DOHH2 (cell line): ENCODE measurements at regions not wholly inside any gene's neighbourhood (a gene's known extent, or its start where the extent isn't known, plus 50 kb on each side); places are given as distances from the start of the nearest gene placed in this dataset.

Source experiments
- H3F3A ChIP-seq: fragments of 200-600 bp; sonication (generic), shearing (Covaris generic); 2 replicates; pipeline ENCODE4 v1.6.0; 2016; ENCODE audit warnings: antibody characterized with exemption, mild to moderate bottlenecking; ENCODE audit not compliant: control insufficient read depth, insufficient read depth
- H3K27ac ChIP-seq: fragments of 200-600 bp; sonication (generic); 2 replicates; pipeline ENCODE4 v1.5.1; 2014; ENCODE audit warnings: low read depth, mild to moderate bottlenecking, low read length, moderate library complexity
- H3K27me3 ChIP-seq: fragments of 200-600 bp; sonication (generic); 2 replicates; pipeline ENCODE4 v1.6.1; 2014; ENCODE audit warnings: mild to moderate bottlenecking, low read length, mixed read lengths; ENCODE audit not compliant: control insufficient read depth
- H3K36me3 ChIP-seq: fragments of 200-600 bp; sonication (generic); 2 replicates; pipeline ENCODE4 v1.6.1; 2014; ENCODE audit warnings: mild to moderate bottlenecking, low read length, moderate library complexity, mixed read lengths; ENCODE audit not compliant: control insufficient read depth
- H3K4me1 ChIP-seq: fragments of 200-600 bp; sonication (generic); 2 replicates; pipeline ENCODE4 v1.6.1; 2014; ENCODE audit warnings: mild to moderate bottlenecking, low read length, mixed read lengths; ENCODE audit not compliant: control insufficient read depth
- H3K4me2 ChIP-seq: fragments of 200-600 bp; sonication (generic); 2 replicates; pipeline ENCODE4 v1.6.0; 2014; ENCODE audit warnings: mild to moderate bottlenecking, low read length, moderate library complexity
- H3K4me3 ChIP-seq: fragments of 200-600 bp; sonication (generic); 2 replicates; pipeline ENCODE4 v1.5.1; 2014; ENCODE audit warnings: mild to moderate bottlenecking, low read length, mixed read lengths
- H3K79me2 ChIP-seq: fragments of 200-600 bp; sonication (generic); 2 replicates; pipeline ENCODE4 v1.6.1; 2014; ENCODE audit warnings: mild to moderate bottlenecking, low read length, mixed read lengths; ENCODE audit not compliant: control insufficient read depth
- H3K9me2 ChIP-seq: fragments of 200-600 bp; sonication (generic); replicated peaks from 2 replicates; pipeline ENCODE4 v1.6.1; 2014; ENCODE audit warnings: mild to moderate bottlenecking, low read length, mixed read lengths; ENCODE audit not compliant: control insufficient read depth
- H3K9me3 ChIP-seq: fragments of 200-600 bp; sonication (generic); 2 replicates; pipeline ENCODE4 v1.6.1; 2014; ENCODE audit warnings: antibody characterized with exemption, low read length, mixed read lengths; ENCODE audit not compliant: control insufficient read depth, insufficient read depth
- H4K20me1 ChIP-seq: fragments of 200-600 bp; sonication (generic); 2 replicates; pipeline ENCODE4 v1.6.0; 2014; ENCODE audit warnings: low read depth, mild to moderate bottlenecking, antibody characterized with exemption, low read length, moderate library complexity; ENCODE audit not compliant: control insufficient read depth, insufficient read depth
- EZH2phosphoT487 ChIP-seq: fragments of 200-600 bp; sonication (generic); IDR thresholded peaks from 2 replicates; pipeline ENCODE4 v1.6.1; 2017; ENCODE audit warnings: borderline replicate concordance, mild to moderate bottlenecking, antibody characterized with exemption, low read length, moderate library complexity, mixed read lengths
- TF ChIP-seq, protein P1 (sequence below): fragments of 200-600 bp; sonication (generic); IDR thresholded peaks from one replicate; pipeline ENCODE4 v1.5.1; 2014; ENCODE audit warnings: antibody characterized with exemption, mild to moderate bottlenecking, low read depth, low read length; ENCODE audit not compliant: poor library complexity, severe bottlenecking

- no peak overlapping the region for H3K27ac ChIP-seq
- H3K9me3 ChIP-seq: no peaks in the 10 kb centered on the region
Observed at GRCh38 chr1:229213797-229214196, 57.1 kb upstream of the RAB4A start.

GRCh38 chr1:229217716-229218115, 53.2 kb upstream of the RAB4A start:
- Histone ChIP-seq H3K27me3 (peaks cover 8% of the 10 kb centered on the region; the same call in 1 of the 2 replicates), H3K4me2 (no peak overlapping the region), H3K36me3 (no peaks in the 10 kb centered on the region), H3K9me2 (no peaks in the 10 kb centered on the region), H4K20me1 (no peaks in the 10 kb centered on the region), H3K4me3 (no peak overlapping the region), H3K27ac (no peak overlapping the region), H3F3A (no peaks in the 10 kb centered on the region), H3K9me3 (no peaks in the 10 kb centered on the region), H3K4me1 (no peaks in the 10 kb centered on the region), H3K79me2 (no peaks in the 10 kb centered on the region)
- TF ChIP-seq, protein P1, sequence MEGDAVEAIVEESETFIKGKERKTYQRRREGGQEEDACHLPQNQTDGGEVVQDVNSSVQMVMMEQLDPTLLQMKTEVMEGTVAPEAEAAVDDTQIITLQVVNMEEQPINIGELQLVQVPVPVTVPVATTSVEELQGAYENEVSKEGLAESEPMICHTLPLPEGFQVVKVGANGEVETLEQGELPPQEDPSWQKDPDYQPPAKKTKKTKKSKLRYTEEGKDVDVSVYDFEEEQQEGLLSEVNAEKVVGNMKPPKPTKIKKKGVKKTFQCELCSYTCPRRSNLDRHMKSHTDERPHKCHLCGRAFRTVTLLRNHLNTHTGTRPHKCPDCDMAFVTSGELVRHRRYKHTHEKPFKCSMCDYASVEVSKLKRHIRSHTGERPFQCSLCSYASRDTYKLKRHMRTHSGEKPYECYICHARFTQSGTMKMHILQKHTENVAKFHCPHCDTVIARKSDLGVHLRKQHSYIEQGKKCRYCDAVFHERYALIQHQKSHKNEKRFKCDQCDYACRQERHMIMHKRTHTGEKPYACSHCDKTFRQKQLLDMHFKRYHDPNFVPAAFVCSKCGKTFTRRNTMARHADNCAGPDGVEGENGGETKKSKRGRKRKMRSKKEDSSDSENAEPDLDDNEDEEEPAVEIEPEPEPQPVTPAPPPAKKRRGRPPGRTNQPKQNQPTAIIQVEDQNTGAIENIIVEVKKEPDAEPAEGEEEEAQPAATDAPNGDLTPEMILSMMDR: no peak
- no peak for TF ChIP-seq EZH2phosphoT487

More at GRCh38 chr1:229213797-229214196, 57.1 kb upstream of the RAB4A start:
- no peak overlapping the region for H3K4me3 ChIP-seq
- peaks cover 8% of the 10 kb centered on the region; the same call in 1 of the 2 replicates for H3K27me3 ChIP-seq
- no peaks in the 10 kb centered on the region for H3K9me2 ChIP-seq
- no peaks in the 10 kb centered on the region for H3K4me1 ChIP-seq
- no peak for TF ChIP-seq EZH2phosphoT487
- TF ChIP-seq, protein P1: no peak
- H3K4me2 ChIP-seq: no peak overlapping the region
- H3K36me3 ChIP-seq: no peaks in the 10 kb centered on the region
- no peaks in the 10 kb centered on the region for H4K20me1 ChIP-seq
- H3K79me2 ChIP-seq: no peaks in the 10 kb centered on the region
- H3F3A ChIP-seq: no peaks in the 10 kb centered on the region

DNA sequence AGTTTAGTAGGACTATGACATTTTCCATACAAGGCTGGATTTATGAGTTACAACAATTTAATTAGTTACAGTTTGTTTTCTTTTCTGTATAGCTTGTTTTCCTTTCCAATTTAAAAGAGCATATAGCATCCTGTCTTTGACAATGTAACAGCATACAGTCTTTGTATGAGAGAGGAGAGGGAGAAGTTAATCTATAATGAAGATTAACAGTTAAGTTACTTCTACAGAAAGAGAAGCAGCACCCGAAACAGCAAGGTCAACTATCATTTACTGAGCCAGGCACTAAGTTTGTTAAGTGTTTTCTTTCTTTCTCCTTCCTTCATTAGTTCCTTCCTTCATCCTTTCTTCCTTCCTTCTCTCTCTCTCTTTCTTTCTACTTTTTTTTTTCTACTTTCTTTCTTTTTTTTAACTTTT, 52.3 kb upstream of the RAB4A start:
- Histone ChIP-seq H3K9me2 (no peaks in the 10 kb centered on the region), H3F3A (no peaks in the 10 kb centered on the region), H3K4me1 (no peaks in the 10 kb centered on the region), H3K79me2 (no peaks in the 10 kb centered on the region), H3K36me3 (no peaks in the 10 kb centered on the region), H3K9me3 (no peaks in the 10 kb centered on the region), H3K4me3 (no peak overlapping the region), H3K27me3 (0 out of 2 replicates have a peak, but pooled peaks cover 5% of the 10 kb centered on the region), H3K4me2 (no peak overlapping the region), H3K27ac (no peak overlapping the region), H4K20me1 (no peaks in the 10 kb centered on the region)
- TF ChIP-seq EZH2phosphoT487: no peak
- TF ChIP-seq, protein P1: no peak
